Cardiac muscle cell (in vitro differentiated cells and primary cell): ENCODE measurements at regions not wholly inside any gene's neighbourhood (a gene's known extent, or its start where the extent isn't known, plus 50 kb on each side); places are given as distances from the start of the nearest gene placed in this dataset.
"Not testable (repeated sequence)": the region's sequence is repeated elsewhere in the genome, so short reads cannot be mapped to it uniquely, and the experiment has no call there.

ENCODE experiments used
- DNase-seq, 2 donors: peaks; one replicate each; pipeline versions ENCODE4 v3.0.0 to v3.0.0-alpha.2; 2010 to 2017; ENCODE audit warnings: low read depth in 1 of 2, low spot score in 1 of 2
- H3K27ac ChIP-seq: fragments of 200-600 bp; sonication (generic); 2 replicates; pipeline ENCODE4 v1.5.1; 2016
- H3K27me3 ChIP-seq: fragments of 200-600 bp; sonication (generic); 2 replicates; pipeline ENCODE4 v1.6.0; 2016; ENCODE audit warnings: control low read depth
- H3K36me3 ChIP-seq: fragments of 200-600 bp; sonication (generic); 2 replicates; pipeline ENCODE4 v1.5.1; 2016; ENCODE audit warnings: control low read depth
- H3K4me1 ChIP-seq: fragments of 200-600 bp; sonication (generic); 2 replicates; pipeline ENCODE4 v1.8.1; 2017; ENCODE audit warnings: low read depth, mild to moderate bottlenecking, mixed run types
- H3K4me3 ChIP-seq: fragments of 200-600 bp; sonication (generic); 2 replicates; pipeline ENCODE4 v1.5.1; 2016; ENCODE audit warnings: mild to moderate bottlenecking
- H3K9me3 ChIP-seq: fragments of 200-600 bp; sonication (generic); 2 replicates; pipeline ENCODE4 v1.5.1; 2017; ENCODE audit warnings: low read depth, mild to moderate bottlenecking, control low read depth
- TF ChIP-seq, protein P1 (sequence below): IDR thresholded peaks from 2 replicates; pipeline ENCODE4 v1.5.1; 2012; ENCODE audit warnings: low read depth, mild to moderate bottlenecking, low read length

DNA sequence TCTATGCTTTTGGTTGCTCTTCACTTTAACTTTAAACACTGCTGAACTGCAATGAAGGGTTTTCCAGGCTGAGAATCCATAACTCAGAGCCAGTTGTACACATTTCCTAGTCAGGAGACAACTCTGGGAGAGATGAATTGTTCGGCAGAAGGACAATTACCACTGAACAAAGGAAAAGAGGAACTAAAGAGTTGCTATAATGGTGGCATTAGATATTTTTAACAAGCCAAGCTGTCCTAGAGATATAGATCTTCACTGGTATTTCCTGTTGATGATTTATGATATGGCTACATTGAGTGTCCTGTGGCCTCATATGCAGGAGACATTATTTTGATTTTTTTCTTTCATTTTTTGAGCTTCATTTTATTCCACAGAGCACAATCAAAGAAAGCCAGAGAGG lies 219.1 kb upstream of the PCSK5 start:
- TF ChIP-seq, protein P1, sequence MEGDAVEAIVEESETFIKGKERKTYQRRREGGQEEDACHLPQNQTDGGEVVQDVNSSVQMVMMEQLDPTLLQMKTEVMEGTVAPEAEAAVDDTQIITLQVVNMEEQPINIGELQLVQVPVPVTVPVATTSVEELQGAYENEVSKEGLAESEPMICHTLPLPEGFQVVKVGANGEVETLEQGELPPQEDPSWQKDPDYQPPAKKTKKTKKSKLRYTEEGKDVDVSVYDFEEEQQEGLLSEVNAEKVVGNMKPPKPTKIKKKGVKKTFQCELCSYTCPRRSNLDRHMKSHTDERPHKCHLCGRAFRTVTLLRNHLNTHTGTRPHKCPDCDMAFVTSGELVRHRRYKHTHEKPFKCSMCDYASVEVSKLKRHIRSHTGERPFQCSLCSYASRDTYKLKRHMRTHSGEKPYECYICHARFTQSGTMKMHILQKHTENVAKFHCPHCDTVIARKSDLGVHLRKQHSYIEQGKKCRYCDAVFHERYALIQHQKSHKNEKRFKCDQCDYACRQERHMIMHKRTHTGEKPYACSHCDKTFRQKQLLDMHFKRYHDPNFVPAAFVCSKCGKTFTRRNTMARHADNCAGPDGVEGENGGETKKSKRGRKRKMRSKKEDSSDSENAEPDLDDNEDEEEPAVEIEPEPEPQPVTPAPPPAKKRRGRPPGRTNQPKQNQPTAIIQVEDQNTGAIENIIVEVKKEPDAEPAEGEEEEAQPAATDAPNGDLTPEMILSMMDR, result no peak
- Histone ChIP-seq H3K36me3 (no peaks in the 10 kb centered on the region), H3K27ac (no peak overlapping the region), H3K4me3 (no peak overlapping the region), H3K9me3 (no peaks in the 10 kb centered on the region), H3K4me1 (peaks cover 22% of the 10 kb centered on the region), H3K27me3 (no peaks in the 10 kb centered on the region)
- no peak for DNase-seq

DNA sequence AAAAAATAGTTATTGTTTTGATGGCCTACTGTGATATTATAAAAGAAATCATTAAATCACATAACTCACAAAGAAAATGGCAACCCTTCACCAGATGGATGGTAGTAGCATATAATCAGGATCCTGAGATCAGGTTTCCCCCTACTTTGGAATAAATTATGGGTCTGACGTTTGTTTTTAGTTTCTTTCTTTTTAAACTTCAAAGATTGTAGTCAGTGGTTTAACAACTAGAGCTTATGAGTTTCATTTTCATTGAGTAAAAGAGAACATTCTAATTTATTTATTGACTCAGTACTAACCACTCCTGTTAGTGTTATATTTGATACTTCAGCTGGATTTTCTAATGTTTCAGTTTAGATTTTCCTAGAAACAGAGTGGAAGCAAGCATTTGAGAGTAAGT lies 218.0 kb upstream of the PCSK5 start:
- TF ChIP-seq, protein P1, result no peak
- no peak overlapping the region for H3K4me3 ChIP-seq
- peaks cover 22% of the 10 kb centered on the region for H3K4me1 ChIP-seq
- H3K27ac ChIP-seq, result no peak overlapping the region
- H3K9me3 ChIP-seq, result no peaks in the 10 kb centered on the region
- DNase-seq, result no peak
- H3K36me3 ChIP-seq, result no peaks in the 10 kb centered on the region
- H3K27me3 ChIP-seq, result no peaks in the 10 kb centered on the region

DNA sequence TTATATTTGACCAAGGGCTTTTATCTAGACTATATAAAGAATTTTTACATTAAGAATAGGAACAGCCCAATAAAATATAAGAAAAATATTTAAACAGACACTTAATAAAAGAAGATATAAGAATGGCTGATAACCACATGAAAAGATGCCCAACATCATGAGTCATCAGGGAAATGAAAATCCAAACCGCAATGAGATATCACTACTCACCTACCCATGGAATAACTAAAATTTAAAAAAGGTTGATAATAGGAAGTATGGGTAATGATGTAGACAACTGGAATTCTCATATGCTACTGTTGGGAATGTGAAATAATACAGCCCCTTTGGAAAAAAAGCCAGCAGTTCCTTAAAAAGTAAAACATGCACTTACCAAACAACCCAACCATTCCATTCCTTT lies 206.9 kb upstream of the PCSK5 start:
- Histone ChIP-seq H3K27ac (no peak overlapping the region), H3K4me3 (no peak overlapping the region), H3K27me3 (no peaks in the 10 kb centered on the region), H3K4me1 (peaks cover 7% of the 10 kb centered on the region), H3K36me3 (no peaks in the 10 kb centered on the region), H3K9me3 (no peaks in the 10 kb centered on the region)
- DNase-seq, result no peak
- TF ChIP-seq, protein P1, result no peak

DNA sequence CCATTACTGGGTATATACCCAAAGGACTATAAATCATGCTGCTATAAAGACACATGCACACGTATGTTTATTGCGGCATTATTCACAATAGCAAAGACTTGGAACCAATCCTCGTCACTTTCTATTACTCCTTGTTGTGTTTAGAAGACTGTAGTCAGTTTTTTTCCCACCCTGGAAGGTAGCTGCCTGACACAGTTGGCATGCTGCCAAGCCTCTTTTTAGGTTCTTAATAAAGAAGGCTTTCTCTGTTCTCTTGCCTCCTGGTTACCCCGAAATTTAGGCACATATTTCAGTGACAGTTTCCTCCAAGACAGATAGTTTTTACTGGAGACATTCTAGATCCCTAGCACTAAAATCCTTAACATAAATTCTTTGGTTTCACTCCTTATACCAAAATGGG lies 205.4 kb upstream of the PCSK5 start:
- Histone ChIP-seq H3K4me1 (peaks cover 7% of the 10 kb centered on the region), H3K36me3 (no peaks in the 10 kb centered on the region), H3K9me3 (no peaks in the 10 kb centered on the region), H3K4me3 (no peak overlapping the region), H3K27me3 (no peaks in the 10 kb centered on the region), H3K27ac (no peak overlapping the region)
- no peak for DNase-seq
- TF ChIP-seq, protein P1, result no peak

DNA sequence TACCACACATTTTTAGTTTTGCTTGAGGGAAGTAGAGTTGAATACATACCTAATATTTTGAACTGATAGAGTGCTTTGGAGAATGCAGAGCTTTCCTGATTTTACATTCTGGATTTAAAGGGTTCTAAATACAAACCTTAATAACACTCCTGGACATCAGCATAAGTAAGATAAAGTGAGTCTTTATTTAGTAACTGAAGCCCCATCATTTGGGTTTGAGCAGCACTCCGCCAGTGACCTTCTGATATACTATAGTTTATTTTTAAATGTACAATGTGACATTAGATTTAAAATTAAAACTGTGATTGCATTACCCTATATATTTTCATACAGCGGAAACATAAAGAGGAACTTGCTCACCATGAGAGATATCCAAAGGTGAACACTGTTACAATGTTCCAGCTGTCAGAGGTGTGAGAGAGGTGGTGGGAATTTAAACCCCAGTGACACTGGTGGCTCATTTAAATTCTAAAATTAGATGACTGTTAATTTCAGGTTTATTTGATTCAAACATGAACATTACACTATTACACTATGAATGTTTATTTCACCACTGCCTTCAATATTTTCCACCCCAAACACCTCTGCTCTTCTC lies 203.0 kb upstream of the PCSK5 start:
- Histone ChIP-seq H3K4me3 (no peak overlapping the region), H3K9me3 (no peaks in the 10 kb centered on the region), H3K27ac (no peak overlapping the region), H3K27me3 (no peaks in the 10 kb centered on the region), H3K36me3 (no peaks in the 10 kb centered on the region), H3K4me1 (peaks cover 7% of the 10 kb centered on the region)
- TF ChIP-seq, protein P1, result no peak
- DNase-seq, result no peak

DNA sequence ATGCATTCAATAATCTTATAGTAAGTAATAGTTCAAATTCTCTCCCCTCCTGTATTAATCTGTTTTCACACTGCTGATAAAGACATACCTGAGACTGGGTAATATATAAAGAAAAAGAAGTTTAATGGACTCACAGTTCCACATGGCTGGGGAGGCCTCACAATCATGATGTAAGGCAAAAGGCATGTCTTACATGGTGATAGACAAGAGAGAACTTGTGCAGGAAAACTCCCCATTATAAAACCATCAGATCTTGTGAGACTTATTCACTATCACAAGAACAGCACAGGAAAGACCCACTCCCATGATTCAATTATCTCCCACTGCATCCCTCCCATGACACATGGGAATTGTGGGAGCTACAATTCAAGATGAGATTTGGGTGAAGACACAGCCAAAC lies 199.9 kb upstream of the PCSK5 start:
- H3K36me3 ChIP-seq, H3K27ac ChIP-seq, H3K9me3 ChIP-seq, H3K4me1 ChIP-seq, DNase-seq, H3K4me3 ChIP-seq, H3K27me3 ChIP-seq: not testable (repeated sequence)
